ENCODE measurements at regions not wholly inside any gene's neighbourhood (a gene's known extent, or its start where the extent isn't known, plus 50 kb on each side); places are given as distances from the start of the nearest gene placed in this dataset.

DNA sequence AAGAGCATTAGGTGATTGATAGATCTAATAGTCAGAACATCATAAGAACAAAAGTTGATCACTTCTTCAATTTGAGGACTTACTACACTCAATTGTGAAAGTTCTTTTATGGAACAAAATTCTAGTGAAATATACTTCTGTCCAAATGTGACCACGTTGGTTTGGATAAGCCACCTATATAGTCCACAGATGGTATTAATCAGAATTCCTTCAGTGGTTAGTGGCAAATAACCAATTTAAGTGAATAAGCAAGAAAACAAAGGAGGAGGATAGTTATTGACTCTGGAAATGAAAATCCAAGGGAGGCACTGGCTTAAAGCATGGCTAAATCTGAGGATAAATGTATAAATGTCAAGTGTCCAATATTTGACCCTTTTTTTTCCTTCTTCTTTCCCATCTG lies 268.5 kb upstream of the MARCKS start:
- TF ChIP-seq, protein P1, sequence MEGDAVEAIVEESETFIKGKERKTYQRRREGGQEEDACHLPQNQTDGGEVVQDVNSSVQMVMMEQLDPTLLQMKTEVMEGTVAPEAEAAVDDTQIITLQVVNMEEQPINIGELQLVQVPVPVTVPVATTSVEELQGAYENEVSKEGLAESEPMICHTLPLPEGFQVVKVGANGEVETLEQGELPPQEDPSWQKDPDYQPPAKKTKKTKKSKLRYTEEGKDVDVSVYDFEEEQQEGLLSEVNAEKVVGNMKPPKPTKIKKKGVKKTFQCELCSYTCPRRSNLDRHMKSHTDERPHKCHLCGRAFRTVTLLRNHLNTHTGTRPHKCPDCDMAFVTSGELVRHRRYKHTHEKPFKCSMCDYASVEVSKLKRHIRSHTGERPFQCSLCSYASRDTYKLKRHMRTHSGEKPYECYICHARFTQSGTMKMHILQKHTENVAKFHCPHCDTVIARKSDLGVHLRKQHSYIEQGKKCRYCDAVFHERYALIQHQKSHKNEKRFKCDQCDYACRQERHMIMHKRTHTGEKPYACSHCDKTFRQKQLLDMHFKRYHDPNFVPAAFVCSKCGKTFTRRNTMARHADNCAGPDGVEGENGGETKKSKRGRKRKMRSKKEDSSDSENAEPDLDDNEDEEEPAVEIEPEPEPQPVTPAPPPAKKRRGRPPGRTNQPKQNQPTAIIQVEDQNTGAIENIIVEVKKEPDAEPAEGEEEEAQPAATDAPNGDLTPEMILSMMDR (IDR thresholded peaks at IDR 0.05), result no peak
- TF ChIP-seq EP300 (IDR thresholded peaks at IDR 0.05), result no peak
- TF ChIP-seq POLR2AphosphoS5 (IDR thresholded peaks at IDR 0.05), result no peak
